ENCODE measurements at regions not wholly inside any gene's neighbourhood (a gene's known extent, or its start where the extent isn't known, plus 50 kb on each side); places are given as distances from the start of the nearest gene placed in this dataset.

GRCh38 chr12:23039834-23040233 lies 414.9 kb downstream of the ETNK1 start:
- Histone ChIP-seq H3K9me3 (replicated peaks; ENCODE audit: control insufficient read depth, insufficient read depth, low read length) (no peaks in the 10 kb centered on the region), H3K27me3 (replicated peaks in 1 of 2; ENCODE audit: control insufficient read depth in 2 of 2, insufficient read depth in 2 of 2, low read length in 1 of 2) (no peaks in the 10 kb centered on the region), H2AFZ (ENCODE audit: control insufficient read depth, low read depth, low read length) (no peak overlapping the region), H3K79me2 (ENCODE audit: control insufficient read depth, insufficient read depth, low read length) (no peaks in the 10 kb centered on the region), H3K9ac (ENCODE audit: control insufficient read depth, insufficient read depth, low read length) (no peak overlapping the region), H4K20me1 (ENCODE audit: control insufficient read depth, insufficient read depth) (no peaks in the 10 kb centered on the region), H3K4me2 (ENCODE audit: control insufficient read depth, insufficient read depth) (no peak overlapping the region), H3K4me1 (ENCODE audit: control insufficient read depth, insufficient read depth, low read length) (no peaks in the 10 kb centered on the region), H3K27ac (ENCODE audit: control insufficient read depth, insufficient read depth) (no peak overlapping the region), H3K36me3 (ENCODE audit: control insufficient read depth in 2 of 2, insufficient read depth in 2 of 2, low read length in 1 of 2) (no peaks in the 10 kb centered on the region), H3K4me3 (no peak overlapping the region)
- FAIRE-seq: no peak
- TF ChIP-seq NBN (IDR thresholded peaks at IDR 0.05): no peak
- no peak for TF ChIP-seq DPF2 (IDR thresholded peaks at IDR 0.05)
- TF ChIP-seq BMI1 (IDR thresholded peaks at IDR 0.05; ENCODE audit: borderline replicate concordance): no peak
- TF ChIP-seq, protein P1, sequence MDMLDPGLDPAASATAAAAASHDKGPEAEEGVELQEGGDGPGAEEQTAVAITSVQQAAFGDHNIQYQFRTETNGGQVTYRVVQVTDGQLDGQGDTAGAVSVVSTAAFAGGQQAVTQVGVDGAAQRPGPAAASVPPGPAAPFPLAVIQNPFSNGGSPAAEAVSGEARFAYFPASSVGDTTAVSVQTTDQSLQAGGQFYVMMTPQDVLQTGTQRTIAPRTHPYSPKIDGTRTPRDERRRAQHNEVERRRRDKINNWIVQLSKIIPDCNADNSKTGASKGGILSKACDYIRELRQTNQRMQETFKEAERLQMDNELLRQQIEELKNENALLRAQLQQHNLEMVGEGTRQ (IDR thresholded peaks at IDR 0.05; ENCODE audit: borderline replicate concordance, low read depth, low read length): no peak
- no peak for TF ChIP-seq SP1 (IDR thresholded peaks at IDR 0.05; ENCODE audit: low read depth, low read length)
- TF ChIP-seq SMARCA5 (IDR thresholded peaks at IDR 0.05): no peak
- no peak for TF ChIP-seq MTA2 (IDR thresholded peaks at IDR 0.05; ENCODE audit: low read depth)
- TF ChIP-seq STAT3 (IDR thresholded peaks at IDR 0.05; ENCODE audit: low read depth, low read length): no peak
- TF ChIP-seq HDGF (IDR thresholded peaks at IDR 0.05): no peak
- no peak for TF ChIP-seq IKZF2 (IDR thresholded peaks at IDR 0.05)
- TF ChIP-seq, protein P2, sequence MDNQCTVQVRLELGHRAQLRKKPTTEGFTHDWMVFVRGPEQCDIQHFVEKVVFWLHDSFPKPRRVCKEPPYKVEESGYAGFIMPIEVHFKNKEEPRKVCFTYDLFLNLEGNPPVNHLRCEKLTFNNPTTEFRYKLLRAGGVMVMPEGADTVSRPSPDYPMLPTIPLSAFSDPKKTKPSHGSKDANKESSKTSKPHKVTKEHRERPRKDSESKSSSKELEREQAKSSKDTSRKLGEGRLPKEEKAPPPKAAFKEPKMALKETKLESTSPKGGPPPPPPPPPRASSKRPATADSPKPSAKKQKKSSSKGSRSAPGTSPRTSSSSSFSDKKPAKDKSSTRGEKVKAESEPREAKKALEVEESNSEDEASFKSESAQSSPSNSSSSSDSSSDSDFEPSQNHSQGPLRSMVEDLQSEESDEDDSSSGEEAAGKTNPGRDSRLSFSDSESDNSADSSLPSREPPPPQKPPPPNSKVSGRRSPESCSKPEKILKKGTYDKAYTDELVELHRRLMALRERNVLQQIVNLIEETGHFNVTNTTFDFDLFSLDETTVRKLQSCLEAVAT (IDR thresholded peaks at IDR 0.05): no peak
- no peak for TF ChIP-seq KDM1A (IDR thresholded peaks at IDR 0.05; ENCODE audit: borderline replicate concordance)
- TF ChIP-seq, protein P3, sequence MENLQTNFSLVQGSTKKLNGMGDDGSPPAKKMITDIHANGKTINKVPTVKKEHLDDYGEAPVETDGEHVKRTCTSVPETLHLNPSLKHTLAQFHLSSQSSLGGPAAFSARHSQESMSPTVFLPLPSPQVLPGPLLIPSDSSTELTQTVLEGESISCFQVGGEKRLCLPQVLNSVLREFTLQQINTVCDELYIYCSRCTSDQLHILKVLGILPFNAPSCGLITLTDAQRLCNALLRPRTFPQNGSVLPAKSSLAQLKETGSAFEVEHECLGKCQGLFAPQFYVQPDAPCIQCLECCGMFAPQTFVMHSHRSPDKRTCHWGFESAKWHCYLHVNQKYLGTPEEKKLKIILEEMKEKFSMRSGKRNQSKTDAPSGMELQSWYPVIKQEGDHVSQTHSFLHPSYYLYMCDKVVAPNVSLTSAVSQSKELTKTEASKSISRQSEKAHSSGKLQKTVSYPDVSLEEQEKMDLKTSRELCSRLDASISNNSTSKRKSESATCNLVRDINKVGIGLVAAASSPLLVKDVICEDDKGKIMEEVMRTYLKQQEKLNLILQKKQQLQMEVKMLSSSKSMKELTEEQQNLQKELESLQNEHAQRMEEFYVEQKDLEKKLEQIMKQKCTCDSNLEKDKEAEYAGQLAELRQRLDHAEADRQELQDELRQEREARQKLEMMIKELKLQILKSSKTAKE (IDR thresholded peaks at IDR 0.05; ENCODE audit: low read depth, poor library complexity, severe bottlenecking): no peak
- no peak for TF ChIP-seq CREB1 (IDR thresholded peaks at IDR 0.05; ENCODE audit: low read depth)
- ATAC-seq: no peak
- no TSS peak for BruUV-seq (replicated peaks)
- CTCF ChIA-PET: no interaction called here
- in situ Hi-C loops (cut with MboI): no loop called here
- RAD21 ChIA-PET (ENCODE audit: unreplicated experiment): no interaction called here
- no peak for DNase-seq (ENCODE audit: low read depth, low spot score)
- POLR2A ChIA-PET: no interaction called here
- 42% methylated on average over 2 of the region's 2 CpGs for WGBS (ENCODE audit: insufficient coverage, insufficient replicate concordance, low lambda C conversion rate, missing lambda C conversion rate)
- SMC1A ChIA-PET (ENCODE audit: uncharacterized antibody, unreplicated experiment): no interaction called here
- intact Hi-C loops (cut with micrococcal nuclease; ENCODE audit: unreplicated experiment): no loop called here
